AG04449 (cell line): ENCODE measurements at regions not wholly inside any gene's neighbourhood (a gene's known extent, or its start where the extent isn't known, plus 50 kb on each side); places are given as distances from the start of the nearest gene placed in this dataset.

Experiments
- CTCF ChIA-PET: fragments of 350-600 bp; formaldehyde crosslinking; extraction: SDS; loops from one replicate; lab custom pipeline; 2021; ENCODE audit warnings: antibody characterized with exemption; lab: Yijun Ruan, JAX
- POLR2A ChIA-PET: fragments of 400-600, 350-600 bp; formaldehyde crosslinking; extraction: SDS; loops from one replicate; lab custom pipeline; 2020; ENCODE audit warnings: antibody characterized with exemption, inconsistent platforms; lab: Yijun Ruan, JAX
- DNase-seq: peaks from one replicate; pipeline ENCODE4 v3.0.0-alpha.2; 2010; ENCODE audit warnings: low read depth, low spot score
- H3K4me3 ChIP-seq: 2 replicates; pipeline ENCODE4 v1.5.1; 2011; ENCODE audit warnings: low read depth, mild to moderate bottlenecking, control low read depth, low read length
- TF ChIP-seq, protein P1 (sequence below): IDR thresholded peaks from one replicate; pipeline ENCODE4 v1.5.1; 2011; ENCODE audit warnings: mild to moderate bottlenecking, moderate library complexity, low read length, control low read depth, inconsistent platforms; ENCODE audit not compliant: insufficient read depth; ENCODE audit errors: missing control alignments

DNA sequence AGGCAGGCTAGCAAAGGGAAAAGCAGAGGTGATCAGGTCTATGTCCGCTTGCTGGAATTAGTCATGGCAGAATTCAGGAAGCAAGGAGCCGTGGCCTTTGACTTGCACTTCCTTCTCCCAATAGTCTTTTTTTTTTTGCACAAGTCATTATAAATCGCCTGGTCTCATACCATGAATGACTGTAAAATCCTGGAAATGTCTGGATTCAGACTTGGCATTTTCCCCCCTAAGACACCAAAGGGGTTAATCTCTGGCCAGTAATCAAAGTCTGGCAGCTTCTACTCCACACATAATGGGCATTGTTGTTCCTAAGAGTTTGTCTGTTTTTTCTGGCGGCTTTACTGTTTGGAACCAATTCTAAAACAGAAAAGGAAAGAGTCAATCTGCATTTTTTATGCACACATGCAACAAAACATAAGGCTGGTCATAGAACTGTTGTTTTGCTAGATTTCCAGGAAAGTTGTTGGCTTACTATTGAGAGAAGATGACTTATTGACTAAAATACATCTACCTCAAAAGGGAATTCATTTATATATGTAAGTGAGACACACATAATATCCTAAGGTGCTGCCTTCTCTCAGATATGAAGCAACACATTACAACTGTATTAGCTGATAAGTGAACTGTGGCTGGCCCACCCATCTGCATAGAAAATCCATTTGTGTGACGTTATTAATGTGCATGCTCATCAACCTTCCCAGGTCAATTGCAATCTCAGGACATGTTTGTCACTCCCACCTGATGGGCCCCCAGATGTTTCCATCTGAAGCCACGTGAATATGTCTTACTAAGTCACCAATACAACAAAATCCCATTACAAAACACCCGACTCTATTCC is 157.3 kb downstream of the BTG1 start:
- TF ChIP-seq, protein P1, sequence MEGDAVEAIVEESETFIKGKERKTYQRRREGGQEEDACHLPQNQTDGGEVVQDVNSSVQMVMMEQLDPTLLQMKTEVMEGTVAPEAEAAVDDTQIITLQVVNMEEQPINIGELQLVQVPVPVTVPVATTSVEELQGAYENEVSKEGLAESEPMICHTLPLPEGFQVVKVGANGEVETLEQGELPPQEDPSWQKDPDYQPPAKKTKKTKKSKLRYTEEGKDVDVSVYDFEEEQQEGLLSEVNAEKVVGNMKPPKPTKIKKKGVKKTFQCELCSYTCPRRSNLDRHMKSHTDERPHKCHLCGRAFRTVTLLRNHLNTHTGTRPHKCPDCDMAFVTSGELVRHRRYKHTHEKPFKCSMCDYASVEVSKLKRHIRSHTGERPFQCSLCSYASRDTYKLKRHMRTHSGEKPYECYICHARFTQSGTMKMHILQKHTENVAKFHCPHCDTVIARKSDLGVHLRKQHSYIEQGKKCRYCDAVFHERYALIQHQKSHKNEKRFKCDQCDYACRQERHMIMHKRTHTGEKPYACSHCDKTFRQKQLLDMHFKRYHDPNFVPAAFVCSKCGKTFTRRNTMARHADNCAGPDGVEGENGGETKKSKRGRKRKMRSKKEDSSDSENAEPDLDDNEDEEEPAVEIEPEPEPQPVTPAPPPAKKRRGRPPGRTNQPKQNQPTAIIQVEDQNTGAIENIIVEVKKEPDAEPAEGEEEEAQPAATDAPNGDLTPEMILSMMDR: no peak
- DNase-seq: no peak
- no peak overlapping the region for H3K4me3 ChIP-seq
- ChIA-PET CTCF (no interaction called here), POLR2A (no interaction called here)

DNA sequence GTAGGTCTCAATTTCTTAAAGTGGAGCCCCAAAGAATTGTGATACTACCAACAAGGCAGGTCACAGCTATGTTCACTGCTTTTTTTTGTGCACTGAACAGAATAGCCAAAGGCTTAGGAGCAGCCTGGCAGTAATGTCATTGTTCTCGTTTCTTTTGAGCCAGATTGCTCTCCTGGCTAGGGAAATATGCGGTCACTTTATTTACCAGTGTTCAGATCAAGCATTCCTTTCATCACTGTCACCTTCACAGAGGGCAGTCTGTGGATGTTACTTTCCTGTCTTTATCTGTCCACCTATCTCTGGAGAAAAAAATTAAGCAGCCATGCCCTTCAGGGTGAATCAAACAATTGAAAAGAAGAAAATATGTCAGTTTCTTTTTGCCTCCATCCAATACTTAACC is 159.6 kb downstream of the BTG1 start:
- DNase-seq: no peak
- ChIA-PET POLR2A (interaction anchor here (1.3 kb wide), 1 partner anchor 158 kb away, joined by 5 read pairs; no protein-coding TSS in a partner anchor), CTCF (interaction anchor here (0.9 to 1.1 kb wide), 2 partner anchors 16 to 174 kb away, joined by 3 read pairs; no protein-coding TSS in a partner anchor)
- no peak overlapping the region for H3K4me3 ChIP-seq
- TF ChIP-seq, protein P1: no peak

- ChIA-PET CTCF (interaction anchor here (0.9 to 1.8 kb wide), 2 partner anchors 15 to 174 kb away, joined by 3 to 4 read pairs; no protein-coding TSS in a partner anchor), POLR2A (interaction anchor here (1.1 kb wide), 1 partner anchor 161 kb away, joined by 5 read pairs; the partner anchor contains the start of gene BTG1)
- DNase-seq: no peak
- H3K4me3 ChIP-seq: no peak overlapping the region
- TF ChIP-seq, protein P1: no peak
Observed at GRCh38 chr12:91985002-91985787, 160.5 kb downstream of the BTG1 start.

DNA sequence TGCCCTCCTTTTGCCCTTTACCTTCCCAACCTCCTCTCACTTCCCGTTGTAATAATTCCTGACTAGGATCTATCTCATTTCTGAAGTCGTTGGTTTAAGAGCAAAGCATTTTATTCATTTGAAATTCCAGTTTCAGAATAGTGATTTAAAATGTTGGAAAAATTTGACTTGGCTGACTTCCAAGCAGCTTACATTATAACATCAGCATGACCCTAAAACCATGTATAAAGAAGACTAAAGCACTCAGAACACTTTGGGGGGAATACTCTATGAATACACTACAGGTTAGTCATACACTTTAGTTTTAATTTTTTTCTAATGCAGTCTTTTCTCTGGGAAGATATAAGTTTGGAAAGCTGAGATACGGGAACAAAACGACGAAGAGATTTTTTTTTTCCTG is 161.1 kb downstream of the BTG1 start:
- TF ChIP-seq, protein P1: no peak
- CTCF ChIA-PET: interaction anchor here (1.8 kb wide), 1 partner anchor 173 kb away, joined by 4 read pairs; no protein-coding TSS in a partner anchor
- H3K4me3 ChIP-seq: no peak overlapping the region
- POLR2A ChIA-PET: interaction anchor here (1.1 kb wide), 1 partner anchor 161 kb away, joined by 5 read pairs; the partner anchor contains the start of gene BTG1
- no peak for DNase-seq

DNA sequence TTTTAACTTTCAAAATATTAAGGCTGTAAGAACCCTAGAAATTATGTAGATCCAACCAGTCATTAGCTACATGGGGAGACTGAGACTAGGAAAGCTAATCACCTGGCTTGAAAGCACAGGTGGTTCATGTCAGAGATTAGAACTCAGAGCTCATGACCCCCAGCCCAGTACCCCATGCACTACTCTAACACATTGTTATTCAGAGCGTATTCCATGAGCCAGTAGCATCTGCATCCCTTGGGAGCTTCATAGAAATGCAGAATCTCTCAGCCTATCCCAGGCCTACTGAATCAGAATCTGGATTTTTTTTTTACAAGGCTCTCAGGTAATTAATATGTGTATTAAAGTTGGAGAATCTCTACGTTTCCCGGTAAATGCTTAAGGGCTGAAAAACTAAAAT is 161.7 kb downstream of the BTG1 start:
- no peak overlapping the region for H3K4me3 ChIP-seq
- DNase-seq: no peak
- POLR2A ChIA-PET: no interaction called here
- TF ChIP-seq, protein P1: no peak
- CTCF ChIA-PET: interaction anchor here (1.8 kb wide), 1 partner anchor 172 kb away, joined by 4 read pairs; no protein-coding TSS in a partner anchor
